ENCODE measurements at regions not wholly inside any gene's neighbourhood (a gene's known extent, or its start where the extent isn't known, plus 50 kb on each side); places are given as distances from the start of the nearest gene placed in this dataset.
"Not testable (repeated sequence)": the region's sequence is repeated elsewhere in the genome, so short reads cannot be mapped to it uniquely, and the experiment has no call there.

DNA sequence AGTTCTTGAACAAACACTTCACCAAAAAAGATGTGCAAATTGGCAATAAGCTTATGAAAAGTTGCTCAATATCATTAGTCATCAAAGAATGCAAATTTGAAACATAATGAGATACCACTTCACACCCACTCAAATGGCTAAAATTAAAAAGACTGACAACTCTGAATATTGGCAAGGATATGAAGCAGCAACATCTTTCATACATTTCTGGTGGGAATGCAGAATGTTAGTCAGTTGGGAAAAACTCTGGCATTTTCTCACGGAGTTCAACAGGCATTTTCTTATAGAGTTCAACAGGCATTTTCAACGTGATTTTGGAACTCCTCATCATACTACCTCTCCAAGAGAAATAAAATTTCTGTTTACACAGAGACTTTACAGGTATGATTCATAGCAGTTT lies 297.4 kb upstream of the MAGEC2 start:
- no peak for DNase-seq (ENCODE audit: low read depth in 2 of 3, low spot score in 1 of 3)

DNA sequence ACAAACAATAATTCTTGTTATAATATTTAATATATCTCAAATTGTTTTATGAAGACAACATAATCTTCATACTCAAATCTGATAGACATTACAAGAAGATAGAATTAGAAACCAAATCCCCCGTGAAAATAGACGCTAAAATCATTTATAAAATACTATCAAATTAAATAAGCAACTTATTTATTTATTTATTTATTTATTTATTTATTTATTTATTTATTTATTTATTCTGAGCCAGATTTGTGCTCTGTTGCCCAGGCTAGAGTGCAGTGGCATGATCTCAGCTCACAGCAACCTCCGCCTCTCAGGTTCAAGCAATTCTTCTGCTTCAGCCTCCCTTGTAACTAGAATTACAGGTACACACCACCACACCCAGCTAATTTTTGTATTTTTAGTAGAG lies 294.9 kb upstream of the MAGEC2 start:
- no peak for DNase-seq (ENCODE audit: low read depth in 2 of 3, low spot score in 1 of 3)

DNA sequence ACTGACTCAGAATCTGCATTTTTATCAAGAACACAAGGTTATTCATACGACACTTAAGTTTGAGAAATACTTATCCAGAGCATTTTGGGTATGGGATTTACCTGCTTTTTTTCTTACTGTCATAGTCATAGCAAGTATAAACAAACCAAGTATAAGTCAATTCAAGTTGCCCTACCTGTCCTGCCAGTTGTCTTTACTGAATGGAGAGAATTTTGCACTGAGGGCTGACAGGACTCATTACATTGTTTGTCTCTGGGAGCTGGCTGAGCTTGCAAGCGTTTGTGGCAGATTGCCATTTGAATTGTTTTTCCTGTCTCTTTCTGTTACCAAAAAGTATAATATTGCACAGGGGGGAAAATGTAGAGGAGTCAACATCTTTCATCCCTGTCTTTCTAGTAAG lies 278.9 kb upstream of the MAGEC2 start:
- DNase-seq (ENCODE audit: low read depth in 2 of 3, low spot score in 1 of 3) = no peak

DNA sequence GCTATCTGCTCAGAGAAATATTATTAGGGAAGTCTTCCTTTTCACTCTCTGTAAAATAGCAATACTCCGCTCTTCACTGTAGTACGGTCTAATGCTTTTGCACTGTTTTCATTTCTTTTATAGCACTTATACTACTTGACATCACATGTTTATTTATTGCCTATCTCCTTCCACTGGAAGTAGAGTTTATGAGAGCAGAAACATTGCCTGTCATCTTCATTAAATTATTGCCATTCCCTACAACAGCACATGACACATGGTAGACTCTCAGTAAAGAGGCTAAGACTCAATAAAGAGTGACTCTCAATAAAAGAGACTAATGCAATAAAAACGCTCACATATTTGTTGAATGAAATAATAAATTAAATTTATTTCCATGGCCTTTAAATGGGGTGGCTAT lies 241.3 kb upstream of the MAGEC2 start:
- no peak for DNase-seq (ENCODE audit: low read depth in 2 of 3, low spot score in 1 of 3)

DNA sequence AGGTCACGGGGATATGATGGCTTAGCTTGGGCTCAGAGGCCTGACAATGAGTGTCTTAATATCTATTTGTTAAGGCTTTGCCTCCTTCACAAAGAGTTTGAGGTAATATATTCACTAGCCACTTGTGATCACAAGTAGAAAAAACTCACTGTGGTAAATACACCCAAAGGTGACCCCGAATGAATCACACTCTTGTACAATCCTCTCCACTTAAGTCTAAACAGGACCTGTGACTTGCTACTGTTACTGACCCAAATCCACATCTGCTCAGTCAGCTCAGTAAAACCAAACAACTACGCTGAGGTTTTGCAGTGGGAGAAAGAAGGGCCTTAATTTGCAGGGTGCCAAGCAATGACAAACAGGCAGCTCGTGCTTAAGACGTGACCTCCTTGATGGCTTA lies 223.8 kb upstream of the MAGEC2 start:
- DNase-seq (ENCODE audit: low read depth in 2 of 3, low spot score in 1 of 3) = no peak

DNA sequence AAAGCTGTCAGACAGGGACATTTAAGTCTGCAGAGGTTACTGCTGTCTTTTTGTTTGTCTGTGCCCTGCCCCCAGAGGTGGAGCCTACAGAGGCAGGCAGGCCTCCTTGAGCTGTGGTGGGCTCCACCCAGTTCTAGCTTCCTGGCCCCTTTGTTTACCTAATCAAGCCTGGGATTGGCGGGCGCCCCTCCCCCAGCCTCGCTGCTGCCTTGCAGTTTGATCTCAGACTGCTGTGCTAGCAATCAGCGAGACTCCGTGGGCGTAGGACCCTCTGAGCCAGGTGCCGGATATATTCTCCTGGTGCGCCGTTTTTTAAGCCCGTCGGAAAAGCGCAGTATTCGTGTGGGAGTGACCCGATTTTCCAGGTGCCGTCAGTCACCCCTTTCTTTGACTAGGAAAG lies 185.9 kb upstream of the MAGEC2 start:
- not testable (repeated sequence) for DNase-seq (ENCODE audit: low read depth in 2 of 3, low spot score in 1 of 3)

DNA sequence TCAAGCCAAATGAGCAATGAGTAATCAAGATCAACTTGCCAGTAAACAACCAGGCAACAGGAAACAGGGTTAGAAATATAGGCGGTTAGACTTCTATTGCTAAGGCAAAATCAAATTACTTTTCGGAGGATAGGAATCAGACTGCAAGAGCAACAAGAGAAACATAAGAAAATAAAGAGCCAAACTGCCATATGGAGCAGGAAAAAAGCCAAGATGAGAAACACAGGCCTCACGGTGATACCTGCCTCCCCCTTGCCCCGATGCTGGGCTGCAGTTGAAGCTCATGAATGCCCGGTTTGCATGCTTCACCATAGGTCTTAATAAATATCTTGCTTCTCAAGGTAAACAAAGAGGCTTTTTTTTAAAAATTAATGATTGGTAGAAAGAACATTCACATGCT lies 158.4 kb upstream of the MAGEC2 start:
- no peak for DNase-seq (ENCODE audit: low read depth in 2 of 3, low spot score in 1 of 3)

DNA sequence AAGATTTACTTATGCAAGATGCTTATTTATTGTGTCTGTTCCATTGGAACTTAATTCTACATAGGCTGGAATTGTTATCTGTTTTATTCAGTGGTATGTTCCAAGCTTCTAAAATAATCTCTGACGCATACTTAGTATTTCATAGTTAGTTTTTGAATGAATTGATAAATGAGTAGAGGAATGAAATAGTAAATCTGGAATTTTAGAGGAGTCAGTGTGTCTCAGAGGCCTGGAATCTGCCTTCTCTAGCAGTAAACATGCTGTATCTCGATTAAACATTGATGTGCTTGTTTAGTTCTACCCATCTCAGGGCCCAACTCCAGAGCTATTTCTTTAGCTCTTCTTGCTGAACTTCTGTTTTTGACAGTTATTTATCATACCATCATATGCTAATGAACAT lies 154.2 kb upstream of the MAGEC2 start:
- no peak for DNase-seq (ENCODE audit: low read depth in 2 of 3, low spot score in 1 of 3)

DNA sequence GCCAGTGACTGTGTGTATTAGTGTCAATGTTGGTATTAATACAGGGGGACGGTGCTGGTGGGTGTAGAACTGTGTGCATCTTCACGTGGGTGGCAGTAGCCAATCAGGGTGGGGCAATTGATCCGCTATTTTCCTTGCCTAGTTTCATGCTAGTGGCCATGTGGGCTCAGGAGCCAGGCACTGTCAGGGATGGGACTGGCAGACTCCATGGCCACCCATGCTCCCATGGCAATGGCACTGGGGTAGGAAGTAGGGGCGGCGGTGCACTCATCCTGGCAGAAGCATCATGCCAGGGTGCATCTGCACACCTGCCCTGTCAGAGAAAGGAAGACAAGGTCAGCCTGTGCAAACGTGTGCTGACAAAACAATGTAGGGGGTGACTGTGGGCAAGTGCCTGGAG lies 122.1 kb upstream of the MAGEC2 start:
- DNase-seq (ENCODE audit: low read depth in 2 of 3, low spot score in 1 of 3) = no peak

DNA sequence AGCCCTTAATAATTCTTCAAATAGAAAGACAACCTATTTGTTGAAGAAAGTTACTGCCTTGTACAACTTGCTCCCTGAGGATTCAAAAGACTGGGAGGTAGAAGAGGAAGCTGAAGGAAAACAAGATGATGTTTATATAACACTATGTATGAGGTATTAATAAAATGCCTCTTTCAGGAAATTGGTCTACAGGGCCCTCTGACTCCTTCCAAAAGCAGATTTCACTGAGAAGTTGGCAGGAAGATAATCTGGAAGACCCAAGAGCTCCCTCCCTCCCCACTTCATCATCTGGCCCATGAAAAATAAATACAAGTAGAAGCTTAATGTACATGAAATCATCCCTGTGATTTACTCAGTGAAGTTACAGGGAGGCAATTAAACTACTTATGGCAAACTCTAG lies 107.5 kb upstream of the MAGEC2 start:
- no peak for DNase-seq (ENCODE audit: low read depth in 2 of 3, low spot score in 1 of 3)

DNA sequence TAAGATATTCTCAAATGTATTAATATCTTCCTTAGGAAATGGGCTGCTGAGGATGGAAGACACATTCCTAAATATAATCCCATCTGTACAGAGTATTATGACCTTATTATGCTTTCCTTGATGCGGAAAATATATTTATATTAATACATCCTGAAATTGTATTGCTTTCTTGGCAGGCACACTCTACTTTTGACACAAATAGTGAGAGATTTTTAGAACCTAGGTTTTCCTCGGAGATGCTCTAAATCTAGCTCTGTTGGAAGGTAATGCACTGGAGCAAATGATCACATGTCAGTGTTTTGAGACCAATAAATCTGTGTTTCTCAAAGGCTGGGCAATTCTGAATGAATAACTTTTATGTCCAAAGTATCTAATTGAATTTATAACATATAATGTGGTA lies 94.3 kb upstream of the MAGEC2 start:
- no peak for DNase-seq (ENCODE audit: low read depth in 2 of 3, low spot score in 1 of 3)

DNA sequence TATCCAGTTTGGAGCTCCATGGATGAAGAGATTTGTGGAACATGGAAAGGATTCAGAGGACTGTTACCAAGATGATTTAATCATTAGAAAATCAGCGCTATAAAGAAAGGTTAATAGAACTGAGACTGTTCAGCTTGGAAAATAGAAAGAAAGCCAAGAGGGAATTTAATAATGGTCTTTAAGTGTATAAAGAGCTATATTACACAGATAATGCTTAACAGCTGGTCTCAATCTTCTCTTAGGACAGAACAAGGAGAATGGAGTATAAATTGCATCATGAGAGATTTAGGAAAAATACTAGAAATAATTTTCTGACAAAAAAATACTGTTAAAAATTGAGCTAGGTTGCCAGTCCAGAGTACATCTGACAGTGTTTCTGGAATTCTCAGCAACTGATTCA lies 91.3 kb upstream of the MAGEC2 start:
- DNase-seq (ENCODE audit: low read depth in 2 of 3, low spot score in 1 of 3) = no peak

DNA sequence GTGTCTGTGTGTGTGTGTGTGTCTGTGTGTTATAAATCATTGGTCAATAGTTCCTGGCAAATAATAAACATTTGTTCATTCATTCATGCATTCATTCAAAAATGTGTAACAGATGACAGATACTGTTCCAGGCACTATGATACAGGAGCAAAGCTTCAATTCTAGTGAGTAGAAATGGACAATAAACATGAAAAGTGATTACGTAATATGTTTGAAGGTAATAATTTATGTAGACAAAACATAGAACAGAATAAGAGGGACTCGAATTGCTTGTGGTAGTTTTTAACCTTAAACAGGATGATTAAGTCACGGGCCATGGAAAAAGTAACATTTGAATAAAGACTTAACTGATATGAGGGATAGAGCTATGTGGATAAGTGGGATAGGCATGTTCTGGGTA lies 90.1 kb upstream of the MAGEC2 start:
- DNase-seq (ENCODE audit: low read depth in 2 of 3, low spot score in 1 of 3) = no peak

DNA sequence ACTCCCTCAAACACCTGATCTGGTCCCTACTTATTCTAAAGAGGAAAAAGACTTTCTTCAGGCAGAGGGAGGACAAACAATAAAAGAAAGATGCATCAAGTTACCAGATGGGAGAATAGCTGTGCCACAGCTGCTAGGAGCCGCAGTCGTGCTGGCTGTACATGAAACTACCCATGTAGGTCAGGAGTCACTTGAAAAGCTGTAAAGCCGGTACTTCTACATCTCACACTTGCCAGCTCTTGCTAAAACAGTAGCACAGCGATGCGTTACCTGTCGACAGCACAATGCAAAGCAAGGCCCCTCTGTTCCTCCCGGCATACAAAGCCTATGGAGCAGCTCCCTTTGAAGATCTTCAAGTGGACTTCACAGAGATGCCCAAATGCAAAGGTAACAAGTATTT lies 65.1 kb upstream of the MAGEC2 start:
- not testable (repeated sequence) for DNase-seq (ENCODE audit: low read depth in 2 of 3, low spot score in 1 of 3)

DNA sequence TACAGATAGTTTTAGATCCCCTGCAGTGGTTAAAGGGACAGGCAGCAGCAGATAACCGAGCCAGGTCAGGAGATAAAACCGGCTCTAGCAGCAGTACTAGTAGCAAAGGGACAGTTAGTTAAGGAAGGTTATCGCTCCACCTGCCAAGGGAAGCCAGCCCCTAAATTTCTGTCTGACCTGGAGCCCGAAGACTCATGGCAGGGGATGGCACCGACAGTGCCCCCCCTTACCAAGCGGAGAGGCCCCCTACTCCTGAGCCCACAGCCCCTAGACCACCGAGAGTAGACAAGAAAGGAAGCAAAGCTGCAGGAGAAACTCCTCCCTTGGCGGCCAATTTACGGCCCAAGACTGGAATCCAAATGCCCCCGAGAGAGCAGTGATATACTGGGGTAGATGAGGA lies 61.3 kb upstream of the MAGEC2 start:
- DNase-seq (ENCODE audit: low read depth in 2 of 3, low spot score in 1 of 3) = no peak

DNA sequence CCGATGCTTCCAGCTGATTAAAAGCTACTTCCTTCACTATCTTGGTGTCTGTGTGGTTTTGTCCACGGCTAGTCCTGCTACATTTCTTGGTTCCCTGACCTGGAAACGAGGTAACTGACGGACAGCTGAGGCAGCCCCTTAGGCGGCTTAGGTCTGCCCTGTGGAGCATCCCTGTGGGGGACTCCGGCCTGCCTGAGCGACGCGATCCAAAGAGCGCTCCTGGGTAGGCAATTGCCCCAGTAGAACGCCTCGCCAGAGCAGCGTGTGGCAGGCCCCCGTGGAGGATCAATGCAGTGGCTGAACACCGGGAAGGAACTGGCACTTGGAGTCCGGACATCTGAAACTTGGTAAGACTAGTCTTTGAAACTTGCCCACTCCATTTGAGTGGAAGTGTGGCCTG lies 60.5 kb upstream of the MAGEC2 start:
- not testable (repeated sequence) for DNase-seq (ENCODE audit: low read depth in 2 of 3, low spot score in 1 of 3)

DNA sequence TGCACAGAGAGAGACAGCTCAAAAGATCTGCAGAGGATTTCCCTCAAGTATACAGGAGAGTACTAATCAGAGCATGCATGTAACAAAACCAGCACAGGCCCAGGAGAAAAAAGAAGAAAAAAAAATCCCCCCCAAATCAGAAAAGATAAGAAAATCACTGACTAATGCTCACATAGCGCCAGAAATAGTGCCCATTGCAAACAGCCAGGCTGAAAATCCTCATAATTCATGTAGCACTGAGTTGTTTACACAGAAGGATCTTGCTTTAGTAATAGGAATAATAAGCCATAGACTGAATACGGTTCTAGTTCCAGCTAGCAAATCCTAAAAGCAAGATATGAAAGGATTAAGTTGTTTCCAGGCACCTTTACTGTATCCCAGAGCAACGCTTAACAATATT lies 51.8 kb upstream of the MAGEC2 start:
- DNase-seq (ENCODE audit: low read depth in 2 of 3, low spot score in 1 of 3) = no peak

Measured in stimulated activated CD4-positive, alpha-beta T cell treated with anti-CD3 and anti-CD28 coated beads, Interleukin-12 subunit alpha, Interleukin-12 subunit beta, amount 100 ng/mL, for 48 hours (primary cell).